ENCODE measurements at regions not wholly inside any gene's neighbourhood (a gene's known extent, or its start where the extent isn't known, plus 50 kb on each side); places are given as distances from the start of the nearest gene placed in this dataset.

- Histone ChIP-seq H3K27ac (ENCODE audit: control insufficient read depth, insufficient read depth, low read length) (no peak overlapping the region), H3K9ac (ENCODE audit: control insufficient read depth, extremely low read depth, insufficient read depth, low read length) (no peak overlapping the region), H3K9me3 (ENCODE audit: control insufficient read depth, low read depth, low read length) (no peaks in the 10 kb centered on the region), H3K36me3 (ENCODE audit: control insufficient read depth in 2 of 2, extremely low read depth in 1 of 2, insufficient read depth in 2 of 2, low read length in 2 of 2) (no peaks in the 10 kb centered on the region), H3K27me3 (ENCODE audit: control insufficient read depth, extremely low read depth, insufficient read depth, low read length) (no peaks in the 10 kb centered on the region), H3K4me1 (ENCODE audit: control insufficient read depth, extremely low read depth, insufficient read depth, low read length) (no peaks in the 10 kb centered on the region), H3K9me1 (ENCODE audit: control insufficient read depth, extremely low read depth, insufficient read depth, low read length) (no peaks in the 10 kb centered on the region), H3K79me2 (ENCODE audit: control insufficient read depth, insufficient read depth, low read length) (no peaks in the 10 kb centered on the region), H3K4me3 (ENCODE audit: control insufficient read depth in 2 of 3, extremely low read depth in 1 of 3, insufficient read depth in 2 of 3, low read depth in 1 of 3, low read length in 3 of 3) (no peak overlapping the region), H4K20me1 (ENCODE audit: control insufficient read depth, extremely low read depth, insufficient read depth, low read length) (no peaks in the 10 kb centered on the region), H2AFZ (ENCODE audit: control insufficient read depth, low read length) (no peak overlapping the region), H3K4me2 (ENCODE audit: control insufficient read depth, extremely low read depth, insufficient read depth, low read depth, low read length) (no peak overlapping the region)
- no peak for FAIRE-seq
- TF ChIP-seq CTCF (optimal IDR thresholded peaks at IDR 0.05 in 1 of 3, IDR thresholded peaks at IDR 0.05 in 1 of 3, conservative IDR thresholded peaks at IDR 0.05 in 1 of 3; ENCODE audit: extremely low read depth in 1 of 3, insufficient read depth in 2 of 3, low read length in 3 of 3) (no peak), EZH2 (IDR thresholded peaks at IDR 0.05; ENCODE audit: low read length) (no peak)
- dilution Hi-C loops (cut with MboI; ENCODE audit: extremely low pct_ligation_motif_present, low sequenced_read_pairs) = no loop called here
- DNase-seq (ENCODE audit: low read depth, low spot score) = no peak
Observed at GRCh38 chr15:25498835-25499234, 60.0 kb upstream of the UBE3A start.

GRCh38 chr15:25497934-25498333 is 59.1 kb upstream of the UBE3A start:
- Histone ChIP-seq H2AFZ (ENCODE audit: control insufficient read depth, low read length) (no peak overlapping the region), H3K4me1 (ENCODE audit: control insufficient read depth, extremely low read depth, insufficient read depth, low read length) (no peaks in the 10 kb centered on the region), H4K20me1 (ENCODE audit: control insufficient read depth, extremely low read depth, insufficient read depth, low read length) (no peaks in the 10 kb centered on the region), H3K4me3 (ENCODE audit: control insufficient read depth in 2 of 3, extremely low read depth in 1 of 3, insufficient read depth in 2 of 3, low read depth in 1 of 3, low read length in 3 of 3) (no peak overlapping the region), H3K9me3 (ENCODE audit: control insufficient read depth, low read depth, low read length) (no peaks in the 10 kb centered on the region), H3K9ac (ENCODE audit: control insufficient read depth, extremely low read depth, insufficient read depth, low read length) (no peak overlapping the region), H3K27me3 (ENCODE audit: control insufficient read depth, extremely low read depth, insufficient read depth, low read length) (no peaks in the 10 kb centered on the region), H3K79me2 (ENCODE audit: control insufficient read depth, insufficient read depth, low read length) (no peaks in the 10 kb centered on the region), H3K27ac (ENCODE audit: control insufficient read depth, insufficient read depth, low read length) (no peak overlapping the region), H3K4me2 (ENCODE audit: control insufficient read depth, extremely low read depth, insufficient read depth, low read depth, low read length) (no peak overlapping the region), H3K9me1 (ENCODE audit: control insufficient read depth, extremely low read depth, insufficient read depth, low read length) (no peaks in the 10 kb centered on the region), H3K36me3 (ENCODE audit: control insufficient read depth in 2 of 2, extremely low read depth in 1 of 2, insufficient read depth in 2 of 2, low read length in 2 of 2) (no peaks in the 10 kb centered on the region)
- DNase-seq (ENCODE audit: low read depth, low spot score) = no peak
- no peak for FAIRE-seq
- TF ChIP-seq CTCF (optimal IDR thresholded peaks at IDR 0.05 in 1 of 3, IDR thresholded peaks at IDR 0.05 in 1 of 3, conservative IDR thresholded peaks at IDR 0.05 in 1 of 3; ENCODE audit: extremely low read depth in 1 of 3, insufficient read depth in 2 of 3, low read length in 3 of 3) (no peak), EZH2 (IDR thresholded peaks at IDR 0.05; ENCODE audit: low read length) (no peak)
- dilution Hi-C loops (cut with MboI; ENCODE audit: extremely low pct_ligation_motif_present, low sequenced_read_pairs) = no loop called here

Measured in keratinocyte (primary cell).